T-cell (primary cell): ENCODE measurements at regions not wholly inside any gene's neighbourhood (a gene's known extent, or its start where the extent isn't known, plus 50 kb on each side); places are given as distances from the start of the nearest gene placed in this dataset.
"Not testable (repeated sequence)": the region's sequence is repeated elsewhere in the genome, so short reads cannot be mapped to it uniquely, and the experiment has no call there.

ENCODE experiments used
- ATAC-seq, 4 experiments: fragments of 200-7000 bp in 3 of 4; fragments of 150-1000 bp in 1 of 4; cut with Tn5 transposase; replicated peaks in 1 of 4; 1 replicate in 3 of 4; 2 replicates in 1 of 4; pipeline ENCODE4 v1.10.0; 2021; ENCODE audit warnings: moderate library complexity in 3 of 4, mild to moderate bottlenecking in 2 of 4, moderate number of reproducible peaks in 1 of 4
- CTCF ChIA-PET, 2 donors: fragments of 300-600 bp; sonication (Branson Sonifier 250); formaldehyde crosslinking; loops; one replicate each; lab custom pipeline; 2022; ENCODE audit warnings: antibody characterized with exemption in 2 of 2; lab: Charles Lee
- POLR2A ChIA-PET, 2 donors: fragments of 300-600 bp; sonication (Branson Sonifier 250); formaldehyde crosslinking; loops; one replicate each; lab custom pipeline; 2022; ENCODE audit warnings: antibody characterized with exemption in 2 of 2; lab: Charles Lee
- DNase-seq, 35 experiments: peaks; one replicate each; pipeline versions ENCODE4 v3.0.0 to v3.0.0-alpha.2; 2013 to 2023
- H3K27ac ChIP-seq: one replicate; pipeline ENCODE4 v1.5.1; 2013; ENCODE audit warnings: low read length
- H3K27me3 ChIP-seq, 2 experiments: replicated peaks in 1 of 2; 1 replicate in 1 of 2; 2 replicates in 1 of 2; pipeline versions ENCODE4 v1.6.1 to v1.7.0; 2013; ENCODE audit warnings: low read length in 1 of 2, mixed read lengths in 1 of 2; ENCODE audit not compliant: control insufficient read depth in 2 of 2, insufficient read depth in 2 of 2; ENCODE audit errors: extremely low read depth in 1 of 2
- H3K36me3 ChIP-seq, 2 donors: 1 replicate in 1 of 2; 2 replicates in 1 of 2; pipeline versions ENCODE4 v1.6.1 to v1.7.0; 2013; ENCODE audit warnings: low read length in 1 of 2; ENCODE audit not compliant: control insufficient read depth in 2 of 2, insufficient read depth in 1 of 2; ENCODE audit errors: extremely low read depth in 1 of 2
- H3K4me1 ChIP-seq, 2 experiments: 1 replicate in 1 of 2; 2 replicates in 1 of 2; pipeline versions ENCODE4 v1.6.1 to v1.7.0; 2013; ENCODE audit warnings: low read length in 2 of 2, mixed read lengths in 1 of 2; ENCODE audit not compliant: insufficient read depth in 2 of 2, control insufficient read depth in 1 of 2; ENCODE audit errors: extremely low read depth in 1 of 2
- H3K4me3 ChIP-seq, 2 donors: 1 replicate in 1 of 2; 2 replicates in 1 of 2; pipeline versions ENCODE4 v1.5.1 to v1.7.0; 2013; ENCODE audit warnings: mild to moderate bottlenecking in 2 of 2, low read length in 1 of 2, moderate library complexity in 1 of 2; ENCODE audit not compliant: control insufficient read depth in 1 of 2; ENCODE audit errors: extremely low read depth in 1 of 2
- H3K9me3 ChIP-seq: 2 replicates; pipeline ENCODE4 v1.7.0; 2013
- H3K27ac Mint-ChIP-seq, 2 donors: one replicate each; pipeline ENCODE4 v1.8.0; 2020 to 2021; ENCODE audit warnings: mild to moderate bottlenecking in 2 of 2, mixed read lengths in 2 of 2
- H3K27me3 Mint-ChIP-seq, 2 donors: one replicate each; pipeline ENCODE4 v1.8.0; 2021 to 2022; ENCODE audit warnings: mixed read lengths in 2 of 2
- H3K36me3 Mint-ChIP-seq: one replicate; pipeline ENCODE4 v1.8.0; 2021; ENCODE audit warnings: mixed read lengths
- H3K4me1 Mint-ChIP-seq, 3 donors: one replicate each; pipeline ENCODE4 v1.8.0; 2020 to 2022; ENCODE audit warnings: mixed read lengths in 3 of 3, mild to moderate bottlenecking in 1 of 3
- H3K4me3 Mint-ChIP-seq, 3 donors: one replicate each; pipeline ENCODE4 v1.8.0; 2020 to 2022; ENCODE audit warnings: mild to moderate bottlenecking in 3 of 3, mixed read lengths in 3 of 3, moderate library complexity in 3 of 3
- H3K9me3 Mint-ChIP-seq, 3 donors: one replicate each; pipeline ENCODE4 v1.8.0; 2020 to 2022; ENCODE audit warnings: mixed read lengths in 3 of 3
- WGBS: methylation state at CpG from one replicate; pipeline ENCODE4 v1.1.5; 2013; ENCODE audit warnings: missing lambda C conversion rate; ENCODE audit not compliant: insufficient coverage; 5-methylcytosine and 5-hydroxymethylcytosine counted together

DNA sequence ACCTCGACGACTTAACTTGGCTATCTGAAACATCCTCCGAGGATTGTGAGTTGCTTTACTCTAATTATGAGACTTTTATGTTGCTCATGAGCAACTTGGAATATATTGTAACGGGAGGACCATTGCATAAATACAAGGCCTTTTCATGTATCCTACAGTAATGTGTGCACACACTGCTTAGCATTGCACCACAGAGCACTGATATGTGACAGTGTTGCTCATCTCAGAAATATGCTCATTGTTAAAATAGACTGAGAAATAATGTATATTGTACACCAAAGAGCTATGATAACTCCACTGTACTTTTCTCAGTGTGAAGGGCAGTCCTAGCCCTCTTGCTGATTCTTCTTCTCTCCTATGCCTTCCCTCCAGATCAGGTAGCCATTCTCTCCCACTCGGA is 102.8 kb upstream of the CDK13 start:
- ATAC-seq, result no peak
- Mint-ChIP-seq H3K4me1 (no peaks in the 10 kb centered on the region), H3K27ac (no peak overlapping the region), H3K27me3 (peaks cover 8 to 10% of the 10 kb centered on the region in 2 donors), H3K9me3 (no peaks in the 10 kb centered on the region), H3K36me3 (no peaks in the 10 kb centered on the region), H3K4me3 (no peak overlapping the region)
- Histone ChIP-seq H3K9me3 (no peaks in the 10 kb centered on the region), H3K36me3 (no peaks in the 10 kb centered on the region), H3K4me3 (no peak overlapping the region), H3K27me3 (peaks cover 0 to 6% of the 10 kb centered on the region in 2 experiments), H3K27ac (no peak overlapping the region), H3K4me1 (no peaks in the 10 kb centered on the region)
- WGBS, result no CpG with 5 or more reads among the region's 5 CpGs
- DNase-seq, result no peak
- ChIA-PET CTCF (no interaction called here), POLR2A (no interaction called here)

DNA sequence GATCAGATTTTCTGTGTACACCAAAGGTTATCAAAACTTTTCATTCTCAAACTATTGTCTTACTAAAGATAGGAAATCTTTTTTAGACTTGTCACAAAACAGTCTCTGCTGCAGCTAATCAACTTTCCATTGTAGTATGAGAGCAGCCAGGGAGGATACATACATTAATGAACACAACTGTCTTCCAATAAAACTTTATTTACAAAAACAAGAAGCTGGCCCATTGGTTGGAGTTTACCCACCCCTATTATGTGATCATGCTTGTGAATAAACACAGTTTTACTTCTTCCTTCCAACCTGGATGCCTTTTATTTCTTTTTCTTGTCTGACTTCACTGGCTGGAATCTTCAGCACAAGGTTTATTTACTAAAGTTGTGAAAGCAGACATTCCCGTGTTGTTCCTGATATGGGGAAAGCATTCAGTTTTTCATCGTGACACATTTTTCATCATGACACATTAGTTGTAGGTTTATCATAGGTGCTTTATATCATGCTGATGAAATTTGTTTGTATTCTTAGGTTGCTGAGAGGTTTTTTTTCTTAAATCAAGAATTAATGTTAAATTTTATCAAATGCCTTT is 98.5 kb upstream of the CDK13 start:
- peaks cover 15 to 22% of the 10 kb centered on the region in 2 donors for H3K27me3 Mint-ChIP-seq
- no peak overlapping the region for H3K4me3 Mint-ChIP-seq
- no peak overlapping the region for H3K27ac ChIP-seq
- POLR2A ChIA-PET, result no interaction called here
- CTCF ChIA-PET, result no interaction called here
- H3K27me3 ChIP-seq, result peaks cover 0 to 2% of the 10 kb centered on the region in 2 experiments
- DNase-seq (no peak), ATAC-seq (no peak)
- no peaks in the 10 kb centered on the region for H3K36me3 Mint-ChIP-seq
- no peak overlapping the region for H3K27ac Mint-ChIP-seq
- no peaks in the 10 kb centered on the region for H3K4me1 ChIP-seq
- H3K9me3 ChIP-seq, result no peaks in the 10 kb centered on the region
- peaks cover 9 to 15% (median 11%) of the 10 kb centered on the region in 3 donors for H3K4me1 Mint-ChIP-seq
- H3K4me3 ChIP-seq, result no peak overlapping the region
- WGBS, result no CpG with 5 or more reads among the region's 2 CpGs
- no peaks in the 10 kb centered on the region for H3K36me3 ChIP-seq
- no peaks in the 10 kb centered on the region for H3K9me3 Mint-ChIP-seq

DNA sequence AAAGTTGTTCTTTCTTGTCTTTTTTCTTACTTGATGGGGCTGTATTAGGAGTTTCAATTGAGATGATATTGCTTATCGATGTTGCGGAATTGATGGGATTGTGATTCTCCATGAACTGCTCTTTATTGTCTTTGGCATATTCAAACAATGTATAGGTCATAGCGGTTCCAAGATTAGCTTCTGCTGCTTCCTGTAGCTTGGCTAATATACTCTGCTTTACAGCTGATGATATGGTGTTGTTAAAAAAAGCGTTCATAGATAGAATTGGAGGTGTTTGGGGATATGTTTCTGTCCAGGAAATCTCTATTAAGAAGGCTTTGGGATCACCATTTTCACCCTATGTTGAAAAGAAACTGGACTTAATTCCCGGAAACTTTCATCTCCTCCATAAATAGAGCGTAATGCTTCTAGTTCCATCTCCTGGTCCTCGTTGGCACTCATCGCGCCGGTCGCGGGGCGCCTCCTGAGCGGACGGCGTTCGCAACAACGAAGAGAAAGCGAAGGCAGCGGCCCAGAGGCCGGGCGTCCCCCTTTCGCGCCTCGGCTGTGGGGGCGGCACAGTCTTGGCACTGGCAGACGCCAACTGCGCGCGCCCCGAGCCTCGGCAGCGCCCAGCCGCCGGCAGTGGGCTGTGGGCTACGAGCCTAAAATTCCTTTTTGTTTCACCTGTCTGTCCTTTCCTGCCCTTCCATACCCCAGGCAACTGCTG is 95.3 kb upstream of the CDK13 start:
- H3K27ac ChIP-seq, H3K36me3 ChIP-seq, H3K36me3 Mint-ChIP-seq, H3K27ac Mint-ChIP-seq, H3K27me3 ChIP-seq, H3K9me3 ChIP-seq, DNase-seq, CTCF ChIA-PET, POLR2A ChIA-PET, H3K4me1 ChIP-seq, H3K9me3 Mint-ChIP-seq: not testable (repeated sequence)
- Mint-ChIP-seq H3K27me3 (peaks cover 24 to 28% of the 10 kb centered on the region in 2 donors), H3K4me3 (peak overlapping the region; percentile 50 to 80 (median 74)), H3K4me1 (peaks cover 9 to 15% (median 11%) of the 10 kb centered on the region in 3 donors)
- WGBS, result 27% methylated on average over 5 of the region's 36 CpGs
- H3K4me3 ChIP-seq, result peak overlapping the region in 1 of 2 donors; percentile 42
- peak; percentile 85 to 100 (median 92) for ATAC-seq

DNA sequence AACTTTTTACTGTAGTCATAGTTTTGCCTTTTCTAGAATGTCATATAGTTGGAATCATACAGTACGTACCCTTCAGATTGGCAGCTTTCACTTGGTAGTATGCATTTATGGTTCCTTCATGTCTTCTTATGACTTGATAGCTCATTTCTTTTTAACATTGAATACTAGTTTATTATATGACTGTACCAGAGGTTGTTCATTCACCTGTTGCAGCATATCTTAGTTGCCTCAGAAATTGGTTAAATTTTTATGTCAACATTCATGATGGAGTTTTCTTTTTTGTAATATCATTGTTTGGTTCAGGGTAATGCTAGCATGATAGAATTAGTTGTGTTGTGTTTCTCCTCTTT is 94.8 kb upstream of the CDK13 start:
- H3K9me3 Mint-ChIP-seq, result no peaks in the 10 kb centered on the region
- peaks cover 24 to 28% of the 10 kb centered on the region in 2 donors for H3K27me3 Mint-ChIP-seq
- ChIA-PET CTCF (no interaction called here), POLR2A (no interaction called here)
- H3K27ac ChIP-seq, result no peak overlapping the region
- DNase-seq (no peak), ATAC-seq (no peak)
- peak overlapping the region; percentile 50 to 80 (median 74) for H3K4me3 Mint-ChIP-seq
- H3K4me1 ChIP-seq, result no peaks in the 10 kb centered on the region
- no peaks in the 10 kb centered on the region for H3K36me3 ChIP-seq
- WGBS, result no CpG with 5 or more reads among the region's 1 CpG
- no peaks in the 10 kb centered on the region for H3K36me3 Mint-ChIP-seq
- no peak overlapping the region for H3K27ac Mint-ChIP-seq
- peaks cover 9 to 15% (median 11%) of the 10 kb centered on the region in 3 donors for H3K4me1 Mint-ChIP-seq
- no peaks in the 10 kb centered on the region for H3K9me3 ChIP-seq
- H3K4me3 ChIP-seq, result peak overlapping the region in 1 of 2 donors; percentile 42
- H3K27me3 ChIP-seq, result peaks cover 0 to 2% of the 10 kb centered on the region in 2 experiments

DNA sequence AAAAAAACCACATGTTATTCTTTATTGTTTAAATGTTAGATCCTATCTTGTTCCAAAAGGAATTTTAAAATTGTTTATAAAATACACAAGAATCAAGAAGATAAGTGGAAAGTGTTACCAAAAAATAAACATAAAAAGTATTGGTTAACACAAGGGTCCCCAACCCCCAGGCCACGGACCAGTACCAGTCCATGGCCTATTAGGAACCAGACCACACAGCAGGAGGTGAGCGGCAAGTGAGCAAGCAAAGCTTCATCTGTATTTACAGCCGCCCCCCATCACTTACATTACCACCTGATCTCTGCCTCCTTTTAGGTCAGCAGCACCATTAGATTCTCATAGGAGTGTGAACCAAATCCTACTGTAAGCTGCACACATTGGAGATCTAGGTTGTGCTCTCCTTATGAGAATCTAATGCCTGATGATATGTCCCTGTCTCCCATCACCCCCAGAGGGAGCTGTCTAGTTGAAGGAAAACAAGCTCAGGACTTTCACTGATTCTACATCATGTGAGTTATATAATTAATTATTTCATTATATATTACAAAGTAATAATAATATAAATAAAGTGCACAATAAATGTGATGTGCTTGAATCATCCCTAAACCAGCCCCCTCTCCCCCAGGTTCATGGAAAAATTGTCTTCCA is 86.3 kb upstream of the CDK13 start:
- POLR2A ChIA-PET, H3K4me1 Mint-ChIP-seq, H3K9me3 ChIP-seq, ATAC-seq, H3K36me3 ChIP-seq, H3K9me3 Mint-ChIP-seq, H3K27me3 ChIP-seq, H3K4me1 ChIP-seq, H3K4me3 ChIP-seq, H3K27me3 Mint-ChIP-seq, H3K27ac ChIP-seq, H3K27ac Mint-ChIP-seq, H3K36me3 Mint-ChIP-seq, H3K4me3 Mint-ChIP-seq: not testable (repeated sequence)
- CTCF ChIA-PET, result interaction anchor here in 1 of 2 donors (0.6 kb wide), 1 partner anchor 93 kb away, joined by 3 read pairs; no protein-coding TSS in a partner anchor
- no CpG with 5 or more reads among the region's 3 CpGs for WGBS
- DNase-seq, result peak in 2 of 35 experiments; percentile 6 to 14

DNA sequence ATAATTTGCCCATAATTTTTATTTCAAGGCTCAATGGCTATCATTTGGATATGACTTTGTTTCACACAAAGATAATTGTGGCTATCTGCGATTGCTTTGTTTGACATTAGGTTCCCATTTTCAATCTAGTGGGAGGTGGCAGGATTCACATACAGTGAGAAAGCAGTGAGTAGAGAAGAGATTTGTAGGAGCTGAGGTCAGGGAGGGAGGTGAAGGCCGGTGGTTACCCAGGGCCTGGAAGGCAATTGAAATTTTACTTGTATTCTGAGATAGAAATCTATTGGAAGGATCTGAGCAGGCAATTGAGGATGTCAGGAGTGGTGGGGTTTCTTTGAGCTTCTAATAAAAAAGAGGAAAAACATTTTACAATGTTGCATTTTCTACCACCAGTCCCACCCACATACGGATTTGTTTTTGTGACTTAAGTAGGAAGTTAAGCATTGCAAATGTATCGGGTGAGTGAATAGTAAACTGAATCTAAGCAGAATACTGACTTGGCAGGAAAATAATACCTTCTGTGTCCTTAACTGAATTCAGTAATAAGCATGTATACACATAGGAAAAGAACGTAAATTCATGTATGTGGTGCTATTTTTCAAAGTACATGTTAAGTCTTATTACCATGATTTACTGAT is 80.1 kb upstream of the CDK13 start:
- ATAC-seq, H3K4me1 ChIP-seq, H3K27me3 Mint-ChIP-seq, H3K27ac ChIP-seq, DNase-seq, H3K27ac Mint-ChIP-seq, H3K4me1 Mint-ChIP-seq, POLR2A ChIA-PET, CTCF ChIA-PET, H3K36me3 ChIP-seq, H3K4me3 Mint-ChIP-seq, H3K27me3 ChIP-seq, H3K4me3 ChIP-seq, H3K9me3 Mint-ChIP-seq, H3K36me3 Mint-ChIP-seq, H3K9me3 ChIP-seq: not testable (repeated sequence)
- WGBS, result 75% methylated on average over 1 of the region's 5 CpGs
